K562 (cell line): ENCODE measurements at regions not wholly inside any gene's neighbourhood (a gene's known extent, or its start where the extent isn't known, plus 50 kb on each side); places are given as distances from the start of the nearest gene placed in this dataset.
A peak's percentile ranks its signal among the peaks of the same experiment; 100 is the strongest.

ENCODE experiments used
- NBN ChIP-seq: fragments of 450-650 bp; IDR thresholded peaks from 2 replicates; pipeline ENCODE4 v1.6.1; 2016; ENCODE audit warnings: low read depth, mild to moderate bottlenecking
- POLR2A ChIP-seq: fragments of 450-650 bp; conservative IDR thresholded peaks from 2 replicates; pipeline ENCODE4 v1.6.1; 2016
- ZBTB34 ChIP-seq: fragments of 250-450 bp; sonication (Bioruptor Pico); IDR thresholded peaks from 2 replicates; pipeline ENCODE4 v1.8.0; 2021; ENCODE audit warnings: mild to moderate bottlenecking, moderate library complexity
- ZNF717 ChIP-seq: fragments of 250-450 bp; sonication (Bioruptor Pico); IDR thresholded peaks from 2 replicates; pipeline ENCODE4 v1.5.0; 2021
- TF ChIP-seq, protein P1 (sequence below), 3 experiments: IDR thresholded peaks in 2 of 3; conservative IDR thresholded peaks in 1 of 3; 2 replicates each; pipeline ENCODE4 v1.5.1; 2011 to 2012; ENCODE audit warnings: low read length in 3 of 3, mild to moderate bottlenecking in 3 of 3, control low read depth in 2 of 3, improper control_type of control experiment in 1 of 3, inconsistent platforms in 1 of 3, low read depth in 1 of 3, mixed read lengths in 1 of 3, moderate library complexity in 1 of 3; ENCODE audit not compliant: insufficient read depth in 2 of 3

- TF ChIP-seq NBN, result no peak
- no peak for TF ChIP-seq ZBTB34 (CRISPR knock-in tag)
- TF ChIP-seq POLR2A, result no peak
- TF ChIP-seq ZNF717 (CRISPR knock-in tag), result no peak
- TF ChIP-seq, protein P1, sequence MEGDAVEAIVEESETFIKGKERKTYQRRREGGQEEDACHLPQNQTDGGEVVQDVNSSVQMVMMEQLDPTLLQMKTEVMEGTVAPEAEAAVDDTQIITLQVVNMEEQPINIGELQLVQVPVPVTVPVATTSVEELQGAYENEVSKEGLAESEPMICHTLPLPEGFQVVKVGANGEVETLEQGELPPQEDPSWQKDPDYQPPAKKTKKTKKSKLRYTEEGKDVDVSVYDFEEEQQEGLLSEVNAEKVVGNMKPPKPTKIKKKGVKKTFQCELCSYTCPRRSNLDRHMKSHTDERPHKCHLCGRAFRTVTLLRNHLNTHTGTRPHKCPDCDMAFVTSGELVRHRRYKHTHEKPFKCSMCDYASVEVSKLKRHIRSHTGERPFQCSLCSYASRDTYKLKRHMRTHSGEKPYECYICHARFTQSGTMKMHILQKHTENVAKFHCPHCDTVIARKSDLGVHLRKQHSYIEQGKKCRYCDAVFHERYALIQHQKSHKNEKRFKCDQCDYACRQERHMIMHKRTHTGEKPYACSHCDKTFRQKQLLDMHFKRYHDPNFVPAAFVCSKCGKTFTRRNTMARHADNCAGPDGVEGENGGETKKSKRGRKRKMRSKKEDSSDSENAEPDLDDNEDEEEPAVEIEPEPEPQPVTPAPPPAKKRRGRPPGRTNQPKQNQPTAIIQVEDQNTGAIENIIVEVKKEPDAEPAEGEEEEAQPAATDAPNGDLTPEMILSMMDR (IDR thresholded peaks at IDR 0.05 in 2 of 3, conservative IDR thresholded peaks at IDR 0.05 in 1 of 3; ENCODE audit: insufficient read depth in 2 of 3, low read depth in 1 of 3, low read length in 3 of 3), result peak; percentile 37 to 64 (median 63); a peak in 5 of 6 replicates
Observed at GRCh38 chr4:78669453-78669852, 106.7 kb upstream of the BMP2K start.
